K562 (cell line): ENCODE measurements at regions not wholly inside any gene's neighbourhood (a gene's known extent, or its start where the extent isn't known, plus 50 kb on each side); places are given as distances from the start of the nearest gene placed in this dataset.

Experiments used
- CSDE1 ChIP-seq, 2 experiments: fragments of 450-650 bp; IDR thresholded peaks; 2 replicates each; pipeline ENCODE4 v1.6.1; 2016; ENCODE audit warnings: mild to moderate bottlenecking in 1 of 2
- DEAF1 ChIP-seq: fragments of 450-650 bp; formaldehyde crosslinking; IDR thresholded peaks from 2 replicates; pipeline ENCODE4 v1.4.0; 2020; ENCODE audit warnings: mild to moderate bottlenecking, moderate library complexity
- DIDO1 ChIP-seq: fragments of 450-650 bp; IDR thresholded peaks from 2 replicates; pipeline ENCODE4 v1.6.1; 2016; ENCODE audit warnings: low read depth, missing biosample characterization, missing genetic modification characterization
- DLX4 ChIP-seq: fragments of 250-450 bp; sonication (Bioruptor Pico); IDR thresholded peaks from 2 replicates; pipeline ENCODE4 v1.6.1; 2021; ENCODE audit warnings: mild to moderate bottlenecking
- FOXM1 ChIP-seq, 2 experiments: fragments of 450-650 bp in 1 of 2; sonication (generic) in 1 of 2; formaldehyde crosslinking in 1 of 2; IDR thresholded peaks; 2 replicates each; pipeline versions ENCODE4 v1.6.1 to v1.9.0; 2017 to 2022; ENCODE audit warnings: low read depth in 2 of 2, mild to moderate bottlenecking in 2 of 2, missing genetic modification reagents in 1 of 2, moderate library complexity in 1 of 2
- MEIS2 ChIP-seq: fragments of 450-650 bp; IDR thresholded peaks from 2 replicates; pipeline ENCODE4 v1.6.1; 2014; ENCODE audit warnings: mild to moderate bottlenecking; ENCODE audit not compliant: partially characterized antibody
- NFYB ChIP-seq: IDR thresholded peaks from 2 replicates; pipeline ENCODE4 v1.6.1; 2011; ENCODE audit warnings: mild to moderate bottlenecking, moderate library complexity; ENCODE audit not compliant: insufficient read length; ENCODE audit errors: extremely low read depth
- SPI1 ChIP-seq: IDR thresholded peaks from 2 replicates; pipeline ENCODE4 v1.6.1; 2011; ENCODE audit warnings: low read depth, low read length, control low read depth, borderline replicate concordance
- SRF ChIP-seq, 2 experiments: fragments of 250-450, 450-650 bp in 1 of 2; sonication (Bioruptor Pico) in 1 of 2; sonication (generic) in 1 of 2; formaldehyde crosslinking; IDR thresholded peaks; 2 replicates each; pipeline versions ENCODE4 v1.5.0 to v1.5.1; 2020 to 2022; ENCODE audit warnings: mild to moderate bottlenecking in 1 of 2, missing genetic modification reagents in 1 of 2
- THAP12 ChIP-seq: fragments of 250-450 bp; sonication (Bioruptor Pico); IDR thresholded peaks from 2 replicates; pipeline ENCODE4 v1.9.0; 2021; ENCODE audit warnings: mild to moderate bottlenecking, inconsistent platforms
- ZBED1 ChIP-seq: IDR thresholded peaks from 2 replicates; pipeline ENCODE4 v1.6.1; 2014
- ZBTB11 ChIP-seq, 3 experiments: fragments of 200-800 bp in 1 of 3; fragments of 250-450 bp in 1 of 3; fragments of 450-650 bp in 1 of 3; sonication (Bioruptor Pico) in 1 of 3; sonication (Bioruptor generic) in 1 of 3; formaldehyde crosslinking in 1 of 3; IDR thresholded peaks; 2 replicates each; pipeline versions ENCODE4 v1.6.1 to v1.8.0; 2016 to 2022; ENCODE audit warnings: mild to moderate bottlenecking in 2 of 3, missing genetic modification characterization in 2 of 3, missing compliant biosample characterization in 1 of 3, moderate library complexity in 1 of 3
- ZFP30 ChIP-seq: fragments of 250-450 bp; sonication (Bioruptor Pico); IDR thresholded peaks from 2 replicates; pipeline ENCODE4 v1.8.0; 2022; ENCODE audit warnings: moderate library complexity, mild to moderate bottlenecking, inconsistent platforms, borderline replicate concordance
- ZNF239 ChIP-seq: fragments of 250-450 bp; sonication (Bioruptor Pico); IDR thresholded peaks from 2 replicates; pipeline ENCODE4 v1.4.0; 2020; ENCODE audit warnings: mild to moderate bottlenecking
- ZNF431 ChIP-seq: sonication (generic); formaldehyde crosslinking; IDR thresholded peaks from 2 replicates; pipeline ENCODE4 v1.8.0; 2022; ENCODE audit warnings: mild to moderate bottlenecking, missing genetic modification reagents
- ZNF717 ChIP-seq: fragments of 250-450 bp; sonication (Bioruptor Pico); IDR thresholded peaks from 2 replicates; pipeline ENCODE4 v1.5.0; 2021
- TF ChIP-seq, protein P1 (sequence below), 2 experiments: fragments of 450-650 bp in 1 of 2; IDR thresholded peaks; 2 replicates each; pipeline ENCODE4 v1.6.1; 2011 to 2017; ENCODE audit warnings: low read depth in 2 of 2, antibody characterized with exemption in 1 of 2, borderline replicate concordance in 1 of 2, low read length in 1 of 2, mild to moderate bottlenecking in 1 of 2, mixed read lengths in 1 of 2; ENCODE audit not compliant: control insufficient read depth in 1 of 2

GRCh38 chrX:40240844-40241243, 143.1 kb upstream of the BCOR start (continued):
- TF ChIP-seq THAP12 = no peak
- TF ChIP-seq ZNF717 (CRISPR knock-in tag) = no peak
- peak in 1 of 2 experiments; percentile 93; a peak in 2 of 4 replicates for TF ChIP-seq SRF (CRISPR knock-in tag; IDR thresholded peaks at IDR 0.05)
- TF ChIP-seq ZFP30 = no peak
- TF ChIP-seq MEIS2 = peak; percentile 54
- TF ChIP-seq DLX4 (CRISPR knock-in tag) = no peak
- peak; percentile 63; the same call in 1 of the 2 replicates for TF ChIP-seq SPI1
- no peak for TF ChIP-seq DIDO1 (tag)
- TF ChIP-seq NFYB = no peak
- TF ChIP-seq DEAF1 (CRISPR knock-in tag) = no peak
- no peak for TF ChIP-seq ZNF431 (CRISPR knock-in tag)
- TF ChIP-seq CSDE1 (IDR thresholded peaks at IDR 0.05) = no peak
- no peak for TF ChIP-seq ZBTB11 (CRISPR knock-in tag; IDR thresholded peaks at IDR 0.05)
- TF ChIP-seq, protein P1, sequence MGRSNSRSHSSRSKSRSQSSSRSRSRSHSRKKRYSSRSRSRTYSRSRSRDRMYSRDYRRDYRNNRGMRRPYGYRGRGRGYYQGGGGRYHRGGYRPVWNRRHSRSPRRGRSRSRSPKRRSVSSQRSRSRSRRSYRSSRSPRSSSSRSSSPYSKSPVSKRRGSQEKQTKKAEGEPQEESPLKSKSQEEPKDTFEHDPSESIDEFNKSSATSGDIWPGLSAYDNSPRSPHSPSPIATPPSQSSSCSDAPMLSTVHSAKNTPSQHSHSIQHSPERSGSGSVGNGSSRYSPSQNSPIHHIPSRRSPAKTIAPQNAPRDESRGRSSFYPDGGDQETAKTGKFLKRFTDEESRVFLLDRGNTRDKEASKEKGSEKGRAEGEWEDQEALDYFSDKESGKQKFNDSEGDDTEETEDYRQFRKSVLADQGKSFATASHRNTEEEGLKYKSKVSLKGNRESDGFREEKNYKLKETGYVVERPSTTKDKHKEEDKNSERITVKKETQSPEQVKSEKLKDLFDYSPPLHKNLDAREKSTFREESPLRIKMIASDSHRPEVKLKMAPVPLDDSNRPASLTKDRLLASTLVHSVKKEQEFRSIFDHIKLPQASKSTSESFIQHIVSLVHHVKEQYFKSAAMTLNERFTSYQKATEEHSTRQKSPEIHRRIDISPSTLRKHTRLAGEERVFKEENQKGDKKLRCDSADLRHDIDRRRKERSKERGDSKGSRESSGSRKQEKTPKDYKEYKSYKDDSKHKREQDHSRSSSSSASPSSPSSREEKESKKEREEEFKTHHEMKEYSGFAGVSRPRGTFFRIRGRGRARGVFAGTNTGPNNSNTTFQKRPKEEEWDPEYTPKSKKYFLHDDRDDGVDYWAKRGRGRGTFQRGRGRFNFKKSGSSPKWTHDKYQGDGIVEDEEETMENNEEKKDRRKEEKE (IDR thresholded peaks at IDR 0.05; ENCODE audit: borderline replicate concordance in 1 of 2, control insufficient read depth in 1 of 2, low read depth in 2 of 2, low read length in 1 of 2) = no peak
- no peak for TF ChIP-seq FOXM1 (IDR thresholded peaks at IDR 0.05; ENCODE audit: low read depth)
- TF ChIP-seq FOXM1 (CRISPR knock-in tag; IDR thresholded peaks at IDR 0.05; ENCODE audit: low read depth) = no peak
- TF ChIP-seq ZBED1 = no peak
- TF ChIP-seq ZNF239 (CRISPR knock-in tag) = no peak
